ENCODE measurements at regions not wholly inside any gene's neighbourhood (a gene's known extent, or its start where the extent isn't known, plus 50 kb on each side); places are given as distances from the start of the nearest gene placed in this dataset.
"Not testable (repeated sequence)": the region's sequence is repeated elsewhere in the genome, so short reads cannot be mapped to it uniquely, and the experiment has no call there.

GRCh38 chr12:28693565-28694219 lies 455.4 kb upstream of the FAR2 start:
- DNase-seq, result no peak

- DNase-seq, result no peak
Measured at GRCh38 chr12:28698553-28698952, 450.5 kb upstream of the FAR2 start.

- DNase-seq, result no peak
Measured at GRCh38 chr12:28699029-28699428, 450.0 kb upstream of the FAR2 start.

GRCh38 chr12:28700161-28700560 lies 448.9 kb upstream of the FAR2 start:
- no peak for DNase-seq

- DNase-seq, result no peak
Measured at GRCh38 chr12:28704477-28705169, 444.5 kb upstream of the FAR2 start.

- DNase-seq, result no peak
Measured at GRCh38 chr12:28708918-28709371, 440.1 kb upstream of the FAR2 start.

- DNase-seq, result no peak
Measured at GRCh38 chr12:28709986-28710685, 438.9 kb upstream of the FAR2 start.

- no peak for DNase-seq
Measured at GRCh38 chr12:28710882-28711281, 438.2 kb upstream of the FAR2 start.

GRCh38 chr12:28711421-28711820 lies 437.7 kb upstream of the FAR2 start:
- DNase-seq, result no peak

- no peak for DNase-seq
Measured at GRCh38 chr12:28742791-28743190, 406.3 kb upstream of the FAR2 start.

GRCh38 chr12:28746734-28747325 lies 402.2 kb upstream of the FAR2 start:
- no peak for DNase-seq

- DNase-seq, result peak; percentile 46 to 61
Measured at GRCh38 chr12:28750946-28751685, 398.0 kb upstream of the FAR2 start.

- DNase-seq, result no peak
Measured at GRCh38 chr12:28755027-28755426, 394.1 kb upstream of the FAR2 start.

- DNase-seq, result no peak
Measured at GRCh38 chr12:28759333-28759732, 389.7 kb upstream of the FAR2 start.

GRCh38 chr12:28760040-28760903 lies 388.8 kb upstream of the FAR2 start:
- not testable (repeated sequence) for DNase-seq

- not testable (repeated sequence) for DNase-seq
Measured at GRCh38 chr12:28761897-28762296, 387.2 kb upstream of the FAR2 start.

GRCh38 chr12:28766398-28766797 lies 382.7 kb upstream of the FAR2 start:
- no peak for DNase-seq

- DNase-seq, result no peak
Measured at GRCh38 chr12:28767836-28768348, 381.2 kb upstream of the FAR2 start.

- DNase-seq, result peak in 1 of 2 donors; percentile 21
Measured at GRCh38 chr12:28770322-28770721, 378.8 kb upstream of the FAR2 start.

GRCh38 chr12:28771968-28772367 lies 377.1 kb upstream of the FAR2 start:
- DNase-seq, result no peak

- DNase-seq, result no peak
Measured at GRCh38 chr12:28775556-28775955, 373.5 kb upstream of the FAR2 start.

GRCh38 chr12:28776220-28776619 lies 372.9 kb upstream of the FAR2 start:
- no peak for DNase-seq
